Adrenal gland (tissue), 9 donors: ENCODE measurements at regions not wholly inside any gene's neighbourhood (a gene's known extent, or its start where the extent isn't known, plus 50 kb on each side); places are given as distances from the start of the nearest gene placed in this dataset.
"Not testable (repeated sequence)": the region's sequence is repeated elsewhere in the genome, so short reads cannot be mapped to it uniquely, and the experiment has no call there.

Experiments
- DNase-seq, 7 donors: peaks; one replicate each; pipeline ENCODE4 v3.0.0-alpha.2; 2019 to 2020
- H3K27ac ChIP-seq, 5 donors: fragments of 200-600 bp; sonication (generic) in 4 of 5; 1 replicate in 3 of 5; 2 replicates in 2 of 5; pipeline versions ENCODE4 v1.5.1 to v1.8.0; 2016 to 2020; ENCODE audit warnings: mild to moderate bottlenecking in 1 of 5
- H3K27me3 ChIP-seq: fragments of 200-600 bp; 2 replicates; pipeline ENCODE4 v1.8.0; 2021
- H3K36me3 ChIP-seq, 2 donors: fragments of 200-600 bp; replicated peaks in 1 of 2; 1 replicate in 1 of 2; 2 replicates in 1 of 2; pipeline versions ENCODE4 v1.5.1 to v1.8.0; 2018 to 2022
- H3K4me1 ChIP-seq, 2 donors: fragments of 200-600 bp; replicated peaks in 1 of 2; 1 replicate in 1 of 2; 2 replicates in 1 of 2; pipeline versions ENCODE4 v1.5.1 to v1.8.0; 2018 to 2021
- H3K4me3 ChIP-seq, 4 donors: fragments of 200-600 bp; sonication (generic) in 3 of 4; one replicate each; pipeline ENCODE4 v1.5.1; 2016 to 2018
- H3K9me3 ChIP-seq, 3 donors: fragments of 200-600 bp; sonication (generic) in 1 of 3; replicated peaks in 1 of 3; 1 replicate in 2 of 3; 2 replicates in 1 of 3; pipeline versions ENCODE4 v1.5.1 to v1.8.0; 2016 to 2021
- CTCF ChIP-seq, 6 experiments: fragments of 450-650 bp in 4 of 6; fragments of 200-600 bp in 2 of 6; sonication (generic) in 1 of 6; IDR thresholded peaks; 1 replicate in 5 of 6; 2 replicates in 1 of 6; pipeline versions ENCODE4 v1.5.1 to v1.8.0; 2016 to 2021; ENCODE audit warnings: antibody characterized with exemption in 6 of 6, mild to moderate bottlenecking in 2 of 6, moderate library complexity in 1 of 6
- POLR2A ChIP-seq, 2 donors: fragments of 450-650 bp; IDR thresholded peaks; one replicate each; pipeline ENCODE4 v1.6.1; 2017; ENCODE audit warnings: antibody characterized with exemption in 2 of 2, mild to moderate bottlenecking in 2 of 2, moderate library complexity in 1 of 2
- WGBS, 4 donors: extraction: QIAGEN DNeasy Blood & Tissue Kit in 2 of 4; methylation state at CpG; one replicate each; pipeline versions ENCODE4 v1.1.5 to v1.1.7; 2013 to 2017; 5-methylcytosine and 5-hydroxymethylcytosine counted together
- intact Hi-C, 2 donors: fragments of 100-400 bp; cut with DNase I; formaldehyde crosslinking; loops; one replicate each; pipeline versions ENCODE4 v1.14.1 to v1.15.0; 2022 to 2023
- donor health status: healthy with polysubstance abuse.
- donor health status: Bipolar disorder and iron deficiency.
- donor health status: DM: yes; HTN: yes; CAD: no.
- donor health status: DM: no; HTN: no; CAD: no.
- donor health status: DM: no; HTN: no; CAD: no.

DNA sequence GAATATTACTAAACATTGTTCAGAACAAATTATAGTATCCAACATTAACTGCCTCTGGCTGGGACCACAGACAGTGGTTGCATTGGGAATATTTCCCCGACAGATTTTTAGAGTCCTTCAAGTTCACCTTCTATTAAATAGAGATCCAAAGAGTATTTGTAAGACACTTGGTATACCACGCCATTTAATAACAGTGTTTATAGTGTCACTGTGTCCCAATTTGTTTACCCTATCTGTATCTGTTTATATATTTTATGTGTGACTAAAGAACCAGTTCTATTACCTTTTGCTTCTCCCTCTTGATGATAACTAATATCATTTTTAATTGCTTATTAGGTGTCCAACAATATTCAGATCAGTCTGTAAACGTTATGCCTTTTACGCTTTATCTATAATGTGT, 191.3 kb upstream of the IRX5 start:
- TF ChIP-seq CTCF (IDR thresholded peaks at IDR 0.05): no peak
- no peak for TF ChIP-seq POLR2A (IDR thresholded peaks at IDR 0.05)
- no peaks in the 10 kb centered on the region for H3K9me3 ChIP-seq
- WGBS, 4 donors: 81 to 93% (median 86%) methylated on average over 4 of the region's 4 CpGs

GRCh38 chr16:54734156-54734555, 196.5 kb upstream of the IRX5 start:
- no peak overlapping the region for H3K4me3 ChIP-seq
- DNase-seq: no peak

More for the DNA sequence above, 191.3 kb upstream of the IRX5 start:
- Histone ChIP-seq H3K4me1 (no peaks in the 10 kb centered on the region), H3K36me3 (no peaks in the 10 kb centered on the region), H3K27ac (no peak overlapping the region), H3K4me3 (no peak overlapping the region), H3K27me3 (no peaks in the 10 kb centered on the region)
- DNase-seq: no peak
- intact Hi-C loops: no loop called here

DNA sequence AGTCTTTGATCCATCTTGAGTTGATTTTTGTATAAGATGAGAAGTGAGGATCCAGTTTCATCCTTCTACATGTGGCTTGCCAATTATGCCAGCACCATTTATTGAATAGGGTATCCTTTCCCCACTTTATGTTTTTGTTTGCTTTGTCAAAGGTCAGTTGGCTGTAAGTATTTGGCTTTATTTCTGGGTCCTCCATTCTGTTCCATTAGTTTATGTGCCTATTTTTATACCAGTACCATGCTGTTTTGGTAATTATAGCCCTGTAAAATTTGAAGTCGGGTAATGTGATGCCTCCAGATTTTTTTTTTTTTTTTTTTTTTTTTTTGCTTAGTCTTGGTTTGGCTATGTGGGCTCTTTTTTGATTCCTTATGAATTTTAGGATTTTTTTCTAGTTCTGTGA, 203.0 kb upstream of the IRX5 start:
- H3K9me3 ChIP-seq, H3K27me3 ChIP-seq, intact Hi-C loops, DNase-seq, H3K36me3 ChIP-seq, H3K4me3 ChIP-seq, H3K4me1 ChIP-seq, H3K27ac ChIP-seq: not testable (repeated sequence)
- 73 to 88% (median 79%) methylated on average over 1 of the region's 1 CpG for WGBS, 4 donors

More at GRCh38 chr16:54734156-54734555, 196.5 kb upstream of the IRX5 start:
- no peaks in the 10 kb centered on the region for H3K36me3 ChIP-seq
- H3K9me3 ChIP-seq: no peaks in the 10 kb centered on the region
- no peak overlapping the region for H3K27ac ChIP-seq
- TF ChIP-seq POLR2A (IDR thresholded peaks at IDR 0.05) (no peak), CTCF (IDR thresholded peaks at IDR 0.05) (no peak)
- intact Hi-C loops: no loop called here
- no peaks in the 10 kb centered on the region for H3K4me1 ChIP-seq
- 43 to 62% (median 54%) methylated on average over 1 of the region's 1 CpG for WGBS, 4 donors
- H3K27me3 ChIP-seq: peaks cover 5% of the 10 kb centered on the region

DNA sequence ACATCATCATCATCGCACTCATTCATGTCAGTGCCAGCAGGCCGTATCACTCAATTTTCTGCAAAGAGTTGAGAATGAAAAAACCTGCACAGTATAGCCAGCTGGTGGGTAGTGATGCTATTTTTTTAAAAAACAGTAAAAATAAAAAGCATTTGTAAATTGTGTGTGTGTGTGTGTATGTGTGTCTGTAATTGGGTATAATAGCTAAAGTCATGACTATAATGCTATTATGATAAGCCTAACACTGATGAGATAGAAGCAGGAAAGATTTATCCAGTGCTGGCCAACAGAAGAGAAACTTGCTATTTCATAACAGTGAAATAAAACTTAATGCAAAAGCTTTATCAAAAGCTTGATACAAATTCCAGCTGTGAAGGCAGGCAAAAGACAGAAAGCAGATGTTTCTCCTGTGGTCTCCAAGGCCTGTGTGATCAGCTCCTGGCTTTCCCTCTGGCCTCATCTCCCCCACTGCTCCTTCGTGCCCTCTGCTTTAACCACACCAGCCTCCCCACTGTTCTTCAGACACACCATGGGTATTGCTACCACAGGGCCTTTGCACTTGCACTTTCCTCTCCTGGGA, 206.2 kb upstream of the IRX5 start:
- Histone ChIP-seq H3K4me3 (no peak overlapping the region), H3K27ac (no peak overlapping the region), H3K36me3 (no peaks in the 10 kb centered on the region), H3K9me3 (no peaks in the 10 kb centered on the region), H3K4me1 (no peaks in the 10 kb centered on the region), H3K27me3 (no peaks in the 10 kb centered on the region)
- no peak for TF ChIP-seq POLR2A (IDR thresholded peaks at IDR 0.05)
- TF ChIP-seq CTCF (IDR thresholded peaks at IDR 0.05): no peak
- DNase-seq: no peak
- 81 to 85% (median 82%) methylated on average over 3 of the region's 3 CpGs for WGBS, 4 donors
- intact Hi-C loops: no loop called here

GRCh38 chr16:54722210-54722676, 208.4 kb upstream of the IRX5 start:
- Histone ChIP-seq H3K9me3 (no peaks in the 10 kb centered on the region), H3K36me3 (no peaks in the 10 kb centered on the region), H3K27ac (no peak overlapping the region), H3K4me1 (no peaks in the 10 kb centered on the region), H3K27me3 (no peaks in the 10 kb centered on the region), H3K4me3 (no peak overlapping the region)
- WGBS, 4 donors: 56 to 73% (median 61%) methylated on average over 2 of the region's 2 CpGs
- no peak for DNase-seq
- intact Hi-C loops: no loop called here
- TF ChIP-seq POLR2A (IDR thresholded peaks at IDR 0.05) (no peak), CTCF (IDR thresholded peaks at IDR 0.05) (no peak)
